Testis (tissue), 2 donors: ENCODE measurements at regions not wholly inside any gene's neighbourhood (a gene's known extent, or its start where the extent isn't known, plus 50 kb on each side); places are given as distances from the start of the nearest gene placed in this dataset.

ENCODE experiments used
- DNase-seq: peaks from one replicate; pipeline ENCODE4 v3.0.0-alpha.2; 2019
- H3K27ac ChIP-seq, 2 donors: fragments of 200-600 bp; sonication (generic); one replicate each; pipeline ENCODE4 v1.5.1; 2019
- H3K27me3 ChIP-seq: fragments of 200-600 bp; sonication (generic); one replicate; pipeline ENCODE4 v1.5.1; 2019
- H3K36me3 ChIP-seq: fragments of 200-600 bp; sonication (generic); one replicate; pipeline ENCODE4 v1.5.1; 2017; ENCODE audit warnings: low read depth; ENCODE audit errors: missing control alignments
- H3K4me1 ChIP-seq: fragments of 200-600 bp; sonication (generic); one replicate; pipeline ENCODE4 v1.5.1; 2019
- H3K4me3 ChIP-seq, 2 donors: fragments of 200-600 bp; sonication (generic); one replicate each; pipeline ENCODE4 v1.5.1; 2017 to 2019
- H3K9me3 ChIP-seq: fragments of 200-600 bp; sonication (generic); one replicate; pipeline ENCODE4 v1.5.1; 2017
- POLR2A ChIP-seq: fragments of 450-650 bp; IDR thresholded peaks from one replicate; pipeline ENCODE4 v1.6.1; 2017; ENCODE audit warnings: antibody characterized with exemption, mild to moderate bottlenecking, moderate library complexity
- WGBS, 2 donors: methylation state at CpG; one replicate each; pipeline ENCODE4 v1.1.5; 2018; 5-methylcytosine and 5-hydroxymethylcytosine counted together
- intact Hi-C: fragments of 100-400 bp; cut with DNase I; formaldehyde crosslinking; loops from one replicate; pipeline ENCODE4 v1.15.1; 2023; ENCODE audit warnings: low total_unique reads
- TF ChIP-seq, protein P1 (sequence below), 3 experiments: fragments of 450-650 bp in 2 of 3; fragments of 200-600 bp in 1 of 3; sonication (generic) in 1 of 3; IDR thresholded peaks; one replicate each; pipeline ENCODE4 v1.5.1; 2016 to 2019; ENCODE audit warnings: antibody characterized with exemption in 3 of 3, mild to moderate bottlenecking in 2 of 3, moderate library complexity in 1 of 3

DNA sequence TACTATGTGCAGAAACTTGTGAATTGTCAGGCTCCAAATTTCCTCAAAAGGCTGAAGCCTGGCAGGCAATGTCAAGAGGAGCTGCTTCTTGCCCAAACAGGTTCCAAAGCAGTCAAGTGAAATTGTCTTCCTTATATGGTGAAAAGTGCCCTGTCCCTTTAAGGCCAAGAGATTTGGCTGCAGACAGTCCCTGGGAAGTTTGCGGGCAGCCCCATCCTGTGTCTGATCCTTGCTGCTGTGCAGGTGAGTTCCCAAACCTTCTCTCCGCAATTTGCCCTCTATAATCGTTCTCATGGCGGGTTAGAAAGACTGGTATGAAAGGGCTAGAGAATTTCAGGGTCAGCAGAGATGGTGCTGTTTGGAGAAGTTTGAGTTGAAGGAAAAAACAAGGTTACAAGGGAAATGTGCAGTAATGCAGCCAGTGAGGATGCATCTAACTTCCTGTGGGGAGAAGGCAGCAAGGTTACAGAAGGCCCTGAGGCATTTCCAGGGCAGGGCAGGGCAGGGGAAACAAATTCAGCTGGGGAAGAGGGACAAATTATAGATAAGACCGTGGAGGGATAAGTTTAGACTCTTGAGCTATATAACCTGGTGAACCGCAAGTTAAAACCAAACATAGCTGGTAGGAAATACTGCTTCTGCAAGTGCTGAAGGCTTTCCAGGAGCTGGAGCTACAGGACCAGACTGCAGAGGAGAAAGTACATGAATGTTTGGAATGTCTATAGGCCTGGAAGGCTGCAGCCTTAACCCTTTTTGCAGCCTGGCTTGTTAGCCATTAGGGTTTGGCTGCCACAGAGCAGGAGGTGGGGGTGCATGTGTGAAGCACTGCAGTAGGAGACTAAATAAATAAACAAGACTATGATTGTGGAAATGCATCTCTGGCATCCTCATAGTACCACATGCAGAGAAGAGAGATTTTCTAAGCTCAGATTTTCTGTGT is 256.2 kb upstream of the IL12A start:
- intact Hi-C loops = no loop called here
- no peak overlapping the region for H3K27ac ChIP-seq
- DNase-seq = no peak

DNA sequence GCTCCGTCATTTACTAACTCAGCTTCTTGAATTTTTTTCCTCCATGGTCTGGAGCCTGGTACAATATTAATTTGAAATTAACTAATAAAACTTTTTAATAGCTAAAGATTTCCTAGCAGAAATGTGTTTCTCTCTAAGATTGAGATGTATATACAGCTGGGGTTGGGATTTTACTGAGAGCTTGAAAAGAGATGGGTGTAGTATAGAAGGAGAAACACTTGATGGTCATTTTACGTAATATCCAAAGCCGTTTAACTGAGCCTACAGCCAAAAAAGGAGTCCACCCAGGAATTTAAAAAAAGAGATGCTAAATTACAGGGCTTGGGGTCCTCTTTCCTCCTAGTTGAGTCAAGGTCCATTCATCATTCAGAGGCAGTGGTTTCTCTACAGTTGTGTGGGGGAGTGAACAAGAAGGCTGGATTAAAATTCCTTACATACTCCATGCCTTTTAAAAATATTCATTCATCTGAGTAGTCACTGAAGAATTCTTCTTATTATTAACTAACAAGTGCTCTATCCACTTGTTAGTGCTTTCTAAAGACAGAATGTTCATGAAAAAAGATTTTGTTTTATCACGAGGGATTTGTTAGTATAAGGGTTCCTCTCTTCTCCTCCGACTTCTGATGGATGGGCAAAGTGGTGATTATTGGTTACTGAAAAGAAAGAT is 255.3 kb upstream of the IL12A start:
- H3K27ac ChIP-seq = no peak overlapping the region

More for the DNA sequence above, 256.2 kb upstream of the IL12A start:
- WGBS, 2 donors = 25 to 28% methylated on average over 6 of the region's 6 CpGs
- Histone ChIP-seq H3K4me3 (no peak overlapping the region), H3K36me3 (no peaks in the 10 kb centered on the region), H3K4me1 (no peaks in the 10 kb centered on the region), H3K9me3 (no peaks in the 10 kb centered on the region), H3K27me3 (no peaks in the 10 kb centered on the region)
- TF ChIP-seq, protein P1, sequence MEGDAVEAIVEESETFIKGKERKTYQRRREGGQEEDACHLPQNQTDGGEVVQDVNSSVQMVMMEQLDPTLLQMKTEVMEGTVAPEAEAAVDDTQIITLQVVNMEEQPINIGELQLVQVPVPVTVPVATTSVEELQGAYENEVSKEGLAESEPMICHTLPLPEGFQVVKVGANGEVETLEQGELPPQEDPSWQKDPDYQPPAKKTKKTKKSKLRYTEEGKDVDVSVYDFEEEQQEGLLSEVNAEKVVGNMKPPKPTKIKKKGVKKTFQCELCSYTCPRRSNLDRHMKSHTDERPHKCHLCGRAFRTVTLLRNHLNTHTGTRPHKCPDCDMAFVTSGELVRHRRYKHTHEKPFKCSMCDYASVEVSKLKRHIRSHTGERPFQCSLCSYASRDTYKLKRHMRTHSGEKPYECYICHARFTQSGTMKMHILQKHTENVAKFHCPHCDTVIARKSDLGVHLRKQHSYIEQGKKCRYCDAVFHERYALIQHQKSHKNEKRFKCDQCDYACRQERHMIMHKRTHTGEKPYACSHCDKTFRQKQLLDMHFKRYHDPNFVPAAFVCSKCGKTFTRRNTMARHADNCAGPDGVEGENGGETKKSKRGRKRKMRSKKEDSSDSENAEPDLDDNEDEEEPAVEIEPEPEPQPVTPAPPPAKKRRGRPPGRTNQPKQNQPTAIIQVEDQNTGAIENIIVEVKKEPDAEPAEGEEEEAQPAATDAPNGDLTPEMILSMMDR (IDR thresholded peaks at IDR 0.05) = no peak
- TF ChIP-seq POLR2A = no peak

DNA sequence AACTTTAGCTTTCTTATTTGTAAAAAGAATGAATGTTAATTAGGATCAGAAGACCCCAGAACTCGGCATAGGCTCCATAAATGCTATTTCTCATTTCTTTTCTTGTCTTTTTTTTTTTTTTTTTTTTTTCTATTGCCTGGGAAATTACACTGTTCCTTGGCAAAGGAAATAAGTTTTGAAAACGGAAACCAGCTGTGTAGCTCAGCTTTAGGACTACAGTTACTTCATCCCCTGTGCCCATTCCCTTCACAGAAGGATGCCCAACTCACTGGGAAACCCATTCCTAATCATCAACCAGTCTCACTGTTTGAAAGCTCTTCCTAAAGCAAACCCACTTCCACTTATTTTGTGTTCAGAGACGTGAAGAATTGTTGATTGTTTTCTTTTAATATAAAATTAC is 254.0 kb upstream of the IL12A start:
- Histone ChIP-seq H3K9me3 (no peaks in the 10 kb centered on the region), H3K4me1 (no peaks in the 10 kb centered on the region), H3K4me3 (no peak overlapping the region), H3K27me3 (no peaks in the 10 kb centered on the region), H3K36me3 (no peaks in the 10 kb centered on the region), H3K27ac (no peak overlapping the region)
- WGBS, 2 donors = 59 to 66% methylated on average over 3 of the region's 3 CpGs
- TF ChIP-seq, protein P1 (IDR thresholded peaks at IDR 0.05) = no peak
- TF ChIP-seq POLR2A = no peak
- DNase-seq = no peak
- intact Hi-C loops = no loop called here

More for the DNA sequence above, 255.3 kb upstream of the IL12A start:
- TF ChIP-seq POLR2A = no peak
- TF ChIP-seq, protein P1 (IDR thresholded peaks at IDR 0.05) = no peak
- intact Hi-C loops = no loop called here
- H3K4me1 ChIP-seq = no peaks in the 10 kb centered on the region
- DNase-seq = no peak
- WGBS, 2 donors = 62 to 68% methylated on average over 5 of the region's 5 CpGs
- H3K9me3 ChIP-seq = no peaks in the 10 kb centered on the region
- H3K4me3 ChIP-seq = no peak overlapping the region
- H3K36me3 ChIP-seq = no peaks in the 10 kb centered on the region
- no peaks in the 10 kb centered on the region for H3K27me3 ChIP-seq

DNA sequence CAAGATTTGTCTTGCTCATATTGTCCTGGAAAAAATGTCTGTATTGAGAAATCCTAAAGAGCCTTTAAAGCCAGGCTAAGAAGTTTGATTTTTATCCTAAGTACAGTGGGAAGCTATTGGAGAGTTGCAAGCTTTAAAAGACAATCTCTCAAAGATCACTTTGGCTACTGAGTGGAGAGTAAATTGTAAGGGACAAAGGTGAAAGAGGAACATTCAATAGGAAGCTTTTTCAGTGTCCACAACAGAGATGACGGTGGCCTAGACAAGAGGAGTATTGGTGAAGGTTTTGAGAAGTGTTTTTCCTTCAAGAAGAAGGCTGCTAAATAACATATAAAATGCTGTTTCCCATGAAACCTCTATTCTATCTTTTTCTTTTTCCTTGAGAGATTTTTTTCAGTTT is 249.5 kb upstream of the IL12A start:
- H3K27me3 ChIP-seq = no peaks in the 10 kb centered on the region
- TF ChIP-seq, protein P1 (IDR thresholded peaks at IDR 0.05) = no peak
- TF ChIP-seq POLR2A = no peak
- H3K27ac ChIP-seq = no peak overlapping the region
- no peak for DNase-seq
- 90 to 100% methylated on average over 1 of the region's 1 CpG for WGBS, 2 donors
- H3K4me3 ChIP-seq = no peak overlapping the region
- H3K36me3 ChIP-seq = no peaks in the 10 kb centered on the region
- no peaks in the 10 kb centered on the region for H3K4me1 ChIP-seq
- no peaks in the 10 kb centered on the region for H3K9me3 ChIP-seq
- intact Hi-C loops = no loop called here
